ENCODE measurements at regions not wholly inside any gene's neighbourhood (a gene's known extent, or its start where the extent isn't known, plus 50 kb on each side); places are given as distances from the start of the nearest gene placed in this dataset.

DNA sequence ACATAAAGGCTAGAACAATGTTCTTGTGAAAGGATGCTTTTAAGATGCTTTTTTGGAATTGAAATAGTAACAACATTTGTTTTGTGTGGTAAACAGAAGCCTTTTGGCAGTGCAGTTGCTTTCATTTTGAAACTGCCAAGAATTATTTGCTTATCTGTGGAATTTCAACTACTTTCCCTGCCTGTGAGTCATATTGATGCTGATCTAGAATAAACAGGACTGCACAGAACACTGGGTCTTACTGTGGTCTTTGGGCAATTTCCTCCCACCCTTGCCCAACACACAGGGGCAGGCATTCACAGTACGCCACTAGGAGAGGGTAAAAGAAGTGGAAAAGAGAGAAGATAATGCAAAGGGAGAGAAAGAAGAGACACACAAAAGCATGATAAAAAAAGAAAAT, 483.7 kb downstream of the ELAVL2 start:
- no peak overlapping the region for H3K4me3 Mint-ChIP-seq
- H3K4me1 Mint-ChIP-seq, result no peaks in the 10 kb centered on the region
- intact Hi-C loops (cut with DNase I, micrococcal nuclease), result no loop called here
- ChIA-PET CTCF (no interaction called here), POLR2A (no interaction called here)
- no peak overlapping the region for H3K27ac Mint-ChIP-seq
- peaks cover 9% of the 10 kb centered on the region for H3K9me3 Mint-ChIP-seq (ENCODE audit: low read depth)
- no peaks in the 10 kb centered on the region for H3K27me3 Mint-ChIP-seq
- DNase-seq (no peak), ATAC-seq (no peak)
- no peaks in the 10 kb centered on the region for H3K36me3 Mint-ChIP-seq (ENCODE audit: low read depth)

DNA sequence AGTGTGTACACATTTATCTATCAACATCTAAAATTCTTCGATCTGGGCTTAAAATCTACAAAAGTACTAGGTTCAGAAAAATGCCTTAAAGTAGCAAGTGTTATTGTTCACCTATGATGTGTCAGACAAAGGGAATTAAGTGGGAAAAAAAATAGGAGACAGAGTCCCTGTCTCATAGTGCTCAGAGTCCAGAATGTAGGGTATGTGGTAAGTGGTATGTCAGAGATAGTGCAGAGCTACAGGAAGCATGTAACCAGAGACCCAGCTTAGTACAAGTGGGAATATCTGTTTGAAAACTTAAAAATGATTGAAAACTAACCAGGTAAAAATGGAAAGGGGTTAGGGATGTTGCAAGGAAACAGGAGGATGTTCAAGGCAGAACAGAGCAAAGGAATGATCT, 482.8 kb downstream of the ELAVL2 start:
- ATAC-seq (no peak), DNase-seq (no peak)
- no peaks in the 10 kb centered on the region for H3K36me3 Mint-ChIP-seq (ENCODE audit: low read depth)
- ChIA-PET POLR2A (no interaction called here), CTCF (no interaction called here)
- no peak overlapping the region for H3K4me3 Mint-ChIP-seq
- no peaks in the 10 kb centered on the region for H3K4me1 Mint-ChIP-seq
- intact Hi-C loops (cut with DNase I, micrococcal nuclease), result no loop called here
- no peaks in the 10 kb centered on the region for H3K27me3 Mint-ChIP-seq
- peaks cover 11% of the 10 kb centered on the region for H3K9me3 Mint-ChIP-seq (ENCODE audit: low read depth)
- H3K27ac Mint-ChIP-seq, result no peak overlapping the region

DNA sequence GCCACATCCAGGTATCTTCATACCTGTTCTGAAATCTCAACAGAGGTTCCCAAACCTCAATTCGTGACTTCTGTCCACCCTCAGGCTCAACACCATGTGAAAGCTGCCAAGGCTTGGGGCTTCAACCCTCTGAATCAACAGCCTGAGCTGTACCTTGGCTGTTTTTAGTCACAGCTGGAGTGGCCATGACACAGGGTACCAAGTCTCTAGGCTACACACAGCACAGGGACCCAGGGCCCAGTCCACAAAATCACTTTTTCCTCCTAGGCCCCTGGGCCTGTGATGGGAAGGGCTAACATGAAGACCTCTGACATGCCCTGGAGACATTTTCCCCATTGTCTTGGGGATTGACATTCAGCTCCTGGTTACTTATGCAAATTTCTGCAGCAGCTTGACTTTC, 464.9 kb downstream of the ELAVL2 start:
- intact Hi-C loops (cut with DNase I, micrococcal nuclease), result no loop called here
- DNase-seq (no peak), ATAC-seq (no peak)
- Mint-ChIP-seq H3K9me3 (ENCODE audit: low read depth) (peaks cover 25% of the 10 kb centered on the region), H3K27me3 (no peaks in the 10 kb centered on the region), H3K27ac (no peak overlapping the region), H3K4me1 (no peaks in the 10 kb centered on the region), H3K36me3 (ENCODE audit: low read depth) (no peaks in the 10 kb centered on the region), H3K4me3 (no peak overlapping the region)
- ChIA-PET POLR2A (no interaction called here), CTCF (interaction anchor here (1.1 kb wide), 1 partner anchor 22 kb away, joined by 3 read pairs; no protein-coding TSS in a partner anchor)

DNA sequence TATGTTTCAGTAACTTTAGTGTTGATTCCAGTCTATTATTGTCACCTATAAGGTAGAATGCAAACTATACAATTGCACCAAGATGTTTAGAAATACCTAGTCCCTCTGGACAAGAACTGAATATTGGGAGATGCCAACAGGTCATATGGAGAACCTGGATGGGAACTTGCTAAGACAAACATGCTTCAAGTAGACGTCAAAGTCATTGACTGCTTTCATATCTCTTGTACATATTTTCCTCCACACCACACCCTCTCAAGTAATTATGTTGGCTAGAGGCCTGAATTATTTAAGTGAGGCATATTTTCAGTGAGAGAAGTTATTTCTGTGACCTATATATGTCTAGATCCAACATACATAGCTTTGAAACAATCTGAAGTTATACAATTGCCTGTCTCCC, 453.3 kb downstream of the ELAVL2 start:
- intact Hi-C loops (cut with DNase I, micrococcal nuclease), result no loop called here
- ChIA-PET POLR2A (no interaction called here), CTCF (no interaction called here)
- Mint-ChIP-seq H3K27me3 (no peaks in the 10 kb centered on the region), H3K27ac (no peak overlapping the region), H3K36me3 (ENCODE audit: low read depth) (no peaks in the 10 kb centered on the region), H3K4me3 (no peak overlapping the region), H3K4me1 (no peaks in the 10 kb centered on the region), H3K9me3 (ENCODE audit: low read depth) (peaks cover under 1% of the 10 kb centered on the region)
- DNase-seq (no peak), ATAC-seq (no peak)

DNA sequence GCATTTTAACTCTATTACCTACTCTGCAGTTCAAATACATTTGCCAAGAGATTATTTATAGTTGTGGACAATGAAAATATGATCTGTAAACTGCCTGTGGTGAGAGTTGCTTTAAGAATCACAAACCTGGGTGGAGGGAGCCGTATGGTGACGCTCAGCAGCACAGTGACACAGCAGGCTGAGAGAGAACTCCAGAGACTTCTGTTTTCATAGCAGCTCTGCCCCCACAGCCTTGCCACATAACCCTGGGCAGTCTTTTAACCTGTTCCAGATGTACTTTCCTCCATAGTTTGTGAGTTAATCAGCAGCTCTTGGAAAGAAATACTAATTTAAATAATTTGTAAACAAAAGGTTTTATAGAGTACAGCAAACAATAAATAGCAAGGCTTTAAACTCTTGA, 450.5 kb downstream of the ELAVL2 start:
- H3K27ac Mint-ChIP-seq, result no peak overlapping the region
- ChIA-PET CTCF (interaction anchor here (0.5 kb wide), 1 partner anchor 33 kb away, joined by 3 read pairs; no protein-coding TSS in a partner anchor), POLR2A (no interaction called here)
- intact Hi-C loops (cut with DNase I, micrococcal nuclease), result no loop called here
- DNase-seq (no peak), ATAC-seq (no peak)
- no peaks in the 10 kb centered on the region for H3K27me3 Mint-ChIP-seq
- H3K4me1 Mint-ChIP-seq, result no peaks in the 10 kb centered on the region
- peaks cover 8% of the 10 kb centered on the region for H3K9me3 Mint-ChIP-seq (ENCODE audit: low read depth)
- H3K36me3 Mint-ChIP-seq (ENCODE audit: low read depth), result no peaks in the 10 kb centered on the region
- no peak overlapping the region for H3K4me3 Mint-ChIP-seq

DNA sequence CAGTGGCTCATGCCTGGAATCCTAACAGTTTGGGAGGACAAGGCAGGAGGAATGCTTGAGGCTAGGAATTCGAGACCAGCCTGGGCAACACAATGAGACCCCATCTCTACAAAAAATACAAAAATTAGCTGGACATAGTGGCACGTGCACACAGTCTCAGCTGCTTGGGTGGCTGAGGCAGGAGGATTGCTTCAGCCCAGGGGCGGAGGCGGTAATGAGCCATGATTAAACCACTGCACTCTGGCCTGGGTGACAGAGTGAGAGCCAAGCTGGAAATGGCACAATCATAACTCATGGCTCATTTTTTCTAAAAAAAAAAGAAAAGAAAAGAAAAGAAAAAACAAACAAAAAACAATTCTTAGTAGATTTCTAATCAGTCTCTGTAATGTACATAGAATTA, 446.2 kb downstream of the ELAVL2 start:
- Mint-ChIP-seq H3K4me3 (no peak overlapping the region), H3K36me3 (ENCODE audit: low read depth) (no peaks in the 10 kb centered on the region)

DNA sequence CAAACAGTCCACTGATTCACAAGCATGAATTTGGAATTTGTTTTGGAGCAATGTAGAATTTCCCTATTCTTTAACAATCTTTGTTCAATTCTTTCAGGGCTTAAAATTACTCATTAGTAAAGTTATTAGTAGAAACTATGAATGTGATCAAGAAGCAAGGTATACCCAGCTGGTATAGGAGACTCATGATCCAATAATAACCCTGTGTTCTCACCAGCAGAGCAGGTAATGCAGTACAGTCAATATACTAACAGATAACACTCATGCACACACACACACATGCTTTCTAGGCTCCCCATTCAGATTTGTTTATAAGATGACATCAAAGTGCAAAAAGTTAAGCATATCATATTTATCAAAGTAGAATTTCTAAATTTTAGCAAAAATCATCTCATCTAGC, 445.2 kb downstream of the ELAVL2 start:
- Mint-ChIP-seq H3K27ac (no peak overlapping the region), H3K9me3 (ENCODE audit: low read depth) (peaks cover 13% of the 10 kb centered on the region), H3K4me3 (no peak overlapping the region), H3K36me3 (ENCODE audit: low read depth) (no peaks in the 10 kb centered on the region), H3K27me3 (no peaks in the 10 kb centered on the region), H3K4me1 (no peaks in the 10 kb centered on the region)
- no peak for ATAC-seq
- ChIA-PET CTCF (no interaction called here), POLR2A (no interaction called here)
- DNase-seq, result no peak
- intact Hi-C loops (cut with DNase I, micrococcal nuclease), result no loop called here

More for the DNA sequence above, 446.2 kb downstream of the ELAVL2 start:
- intact Hi-C loops (cut with DNase I, micrococcal nuclease), result no loop called here
- Mint-ChIP-seq H3K27ac (no peak overlapping the region), H3K27me3 (no peaks in the 10 kb centered on the region), H3K4me1 (no peaks in the 10 kb centered on the region), H3K9me3 (ENCODE audit: low read depth) (peaks cover 13% of the 10 kb centered on the region)
- ATAC-seq (no peak), DNase-seq (no peak)
- ChIA-PET POLR2A (no interaction called here), CTCF (interaction anchor here (0.7 kb wide), 1 partner anchor 658 kb away, joined by 3 read pairs; no protein-coding TSS in a partner anchor)

DNA sequence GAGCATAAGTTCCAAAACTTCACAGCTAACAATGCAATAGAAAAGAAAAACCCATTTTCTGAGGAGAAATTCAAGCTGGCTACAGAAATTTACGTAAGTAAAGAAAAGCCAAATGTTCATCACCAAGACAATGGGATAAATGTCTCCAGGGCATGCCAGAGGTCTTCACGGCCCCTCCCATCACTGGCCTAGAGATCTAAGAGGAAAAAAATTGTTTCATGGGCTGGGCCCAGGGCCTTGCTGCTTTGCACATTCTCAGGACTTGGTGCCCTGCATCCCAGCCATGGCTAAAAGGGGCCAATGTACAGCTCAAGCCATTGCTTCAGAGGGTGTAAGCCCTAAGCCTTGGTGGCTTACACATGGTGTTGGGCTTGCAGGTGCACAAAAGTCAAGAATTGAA, 443.6 kb downstream of the ELAVL2 start:
- H3K4me1 Mint-ChIP-seq, result no peaks in the 10 kb centered on the region
- H3K27me3 Mint-ChIP-seq, result no peaks in the 10 kb centered on the region
- no peak overlapping the region for H3K27ac Mint-ChIP-seq
- H3K9me3 Mint-ChIP-seq (ENCODE audit: low read depth), result peaks cover 14% of the 10 kb centered on the region
- ATAC-seq (no peak), DNase-seq (no peak)
- intact Hi-C loops (cut with DNase I, micrococcal nuclease), result no loop called here
- CTCF ChIA-PET, result no interaction called here
- POLR2A ChIA-PET, result no interaction called here
- H3K36me3 Mint-ChIP-seq (ENCODE audit: low read depth), result no peaks in the 10 kb centered on the region
- H3K4me3 Mint-ChIP-seq, result no peak overlapping the region

DNA sequence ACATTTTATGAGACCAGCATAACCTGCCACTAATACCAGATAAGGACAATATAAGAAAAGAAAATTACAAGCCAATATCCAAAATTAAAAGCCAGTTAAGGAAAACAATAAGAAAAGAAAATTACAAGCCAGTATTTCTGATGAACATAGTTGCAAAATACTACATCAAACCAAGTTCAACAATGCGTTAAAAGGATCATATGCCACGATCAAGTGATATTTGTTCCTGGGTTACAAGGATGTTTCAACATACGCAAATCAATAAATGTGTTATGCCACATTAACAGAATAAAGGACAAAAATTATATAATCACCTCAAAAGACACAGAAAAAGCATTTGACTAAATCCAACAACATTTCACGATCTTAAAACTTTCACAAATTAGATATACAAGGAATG, 431.9 kb downstream of the ELAVL2 start:
- POLR2A ChIA-PET, result no interaction called here
- no peak for ATAC-seq

DNA sequence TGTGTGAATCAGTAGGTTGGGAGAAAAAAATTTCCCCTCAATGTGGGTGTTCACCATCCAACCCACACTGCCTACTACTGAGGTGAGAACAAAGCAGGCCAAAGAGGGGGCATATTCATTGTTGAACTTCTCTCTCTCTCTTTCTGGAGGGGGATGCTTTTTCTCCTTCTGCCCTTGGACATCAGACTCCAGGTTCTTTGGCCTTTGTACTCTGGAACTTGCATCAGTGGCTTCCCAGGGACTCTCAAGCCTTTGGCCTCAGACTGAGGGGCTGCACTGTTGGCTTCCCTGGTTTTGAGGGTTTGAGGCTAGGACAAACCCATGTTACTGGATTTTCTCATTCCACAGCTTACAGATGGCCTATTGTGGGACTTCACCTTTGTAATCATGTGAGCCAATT, 417.2 kb downstream of the ELAVL2 start:
- no peak overlapping the region for H3K4me3 Mint-ChIP-seq
- no peaks in the 10 kb centered on the region for H3K36me3 Mint-ChIP-seq (ENCODE audit: low read depth)
- ATAC-seq, result no peak
- H3K27ac Mint-ChIP-seq, result no peak overlapping the region
- DNase-seq, result no peak
- peaks cover 11% of the 10 kb centered on the region for H3K9me3 Mint-ChIP-seq (ENCODE audit: low read depth)
- CTCF ChIA-PET, result interaction anchor here (0.8 kb wide), 1 partner anchor 34 kb away, joined by 3 read pairs; no protein-coding TSS in a partner anchor
- H3K4me1 Mint-ChIP-seq, result no peaks in the 10 kb centered on the region
- no peaks in the 10 kb centered on the region for H3K27me3 Mint-ChIP-seq
- intact Hi-C loops (cut with DNase I, micrococcal nuclease), result no loop called here
- POLR2A ChIA-PET, result interaction anchor here (0.7 kb wide), 1 partner anchor 980 kb away, joined by 3 read pairs; no protein-coding TSS in a partner anchor

More for the DNA sequence above, 431.9 kb downstream of the ELAVL2 start:
- Mint-ChIP-seq H3K4me1 (no peaks in the 10 kb centered on the region), H3K27ac (no peak overlapping the region), H3K36me3 (ENCODE audit: low read depth) (no peaks in the 10 kb centered on the region), H3K9me3 (ENCODE audit: low read depth) (peaks cover 8% of the 10 kb centered on the region), H3K4me3 (no peak overlapping the region), H3K27me3 (no peaks in the 10 kb centered on the region)
- CTCF ChIA-PET, result no interaction called here
- intact Hi-C loops (cut with DNase I, micrococcal nuclease), result no loop called here
- no peak for DNase-seq

DNA sequence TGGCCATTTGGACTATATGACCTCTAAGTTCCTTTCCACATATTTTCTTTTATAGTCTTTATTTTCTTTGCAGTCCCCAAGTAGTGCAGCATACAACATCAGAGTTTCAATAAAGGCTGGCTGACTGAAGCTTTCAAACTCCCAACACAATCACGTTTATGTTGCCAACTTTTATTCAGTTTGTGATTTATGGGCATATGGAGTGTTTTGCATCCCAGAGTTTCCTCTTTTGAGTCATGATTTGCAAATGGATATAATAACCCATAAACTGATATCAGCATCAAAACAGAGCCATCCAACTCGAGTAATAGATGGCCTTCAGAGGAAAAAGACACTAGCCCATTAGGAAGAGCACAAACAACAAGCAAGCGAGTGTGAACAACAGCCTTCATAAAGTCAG, 414.0 kb downstream of the ELAVL2 start:
- CTCF ChIA-PET, result no interaction called here
- Mint-ChIP-seq H3K27me3 (no peaks in the 10 kb centered on the region), H3K36me3 (ENCODE audit: low read depth) (no peaks in the 10 kb centered on the region), H3K27ac (no peak overlapping the region), H3K4me1 (no peaks in the 10 kb centered on the region), H3K9me3 (ENCODE audit: low read depth) (peaks cover 11% of the 10 kb centered on the region), H3K4me3 (no peak overlapping the region)
- no peak for DNase-seq
- intact Hi-C loops (cut with DNase I, micrococcal nuclease), result no loop called here
- POLR2A ChIA-PET, result no interaction called here
- no peak for ATAC-seq

DNA sequence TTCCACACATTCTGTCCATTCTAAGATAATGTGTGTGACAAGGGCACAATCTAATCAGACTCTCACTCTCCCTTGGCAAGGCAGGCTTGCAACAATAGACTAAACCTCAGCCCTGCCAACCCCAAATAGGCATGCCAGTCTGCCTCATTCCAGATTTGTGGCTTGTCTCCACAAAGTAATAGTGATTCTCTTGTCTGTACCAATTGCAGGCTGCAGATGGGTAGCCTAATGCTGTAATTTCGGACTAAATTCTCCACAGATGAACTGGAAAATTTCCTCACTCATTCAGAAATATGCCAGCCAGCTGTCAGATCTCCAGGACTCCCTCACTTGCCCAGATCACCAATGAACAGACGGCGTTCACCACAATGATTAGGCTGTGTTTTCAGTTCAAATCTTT, 413.6 kb downstream of the ELAVL2 start:
- POLR2A ChIA-PET, result no interaction called here
- CTCF ChIA-PET, result no interaction called here
- no peaks in the 10 kb centered on the region for H3K36me3 Mint-ChIP-seq (ENCODE audit: low read depth)
- no peaks in the 10 kb centered on the region for H3K27me3 Mint-ChIP-seq
- H3K4me1 Mint-ChIP-seq, result no peaks in the 10 kb centered on the region
- ATAC-seq (no peak), DNase-seq (no peak)
- intact Hi-C loops (cut with DNase I, micrococcal nuclease), result no loop called here
- no peak overlapping the region for H3K4me3 Mint-ChIP-seq
- H3K9me3 Mint-ChIP-seq (ENCODE audit: low read depth), result peaks cover 11% of the 10 kb centered on the region
- no peak overlapping the region for H3K27ac Mint-ChIP-seq

DNA sequence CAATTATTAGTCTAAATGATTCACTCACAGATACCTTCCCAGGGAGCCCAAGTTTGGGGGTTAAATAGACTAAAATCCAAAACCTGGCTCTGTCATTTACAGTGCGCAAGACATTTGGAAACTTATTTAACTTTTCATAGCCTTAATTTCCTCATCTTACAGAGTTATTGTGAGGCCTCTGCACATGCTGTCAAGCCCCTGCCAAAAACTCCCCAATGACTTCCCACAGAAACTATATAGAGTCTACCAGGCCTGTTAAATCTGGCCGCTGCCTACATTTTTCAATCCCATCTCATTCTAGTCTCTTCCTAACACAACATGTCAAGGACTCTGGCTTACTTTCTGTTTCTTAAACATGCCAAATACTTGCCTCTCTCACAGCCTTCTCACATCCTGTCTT, 412.5 kb downstream of the ELAVL2 start:
- Mint-ChIP-seq H3K27me3 (no peaks in the 10 kb centered on the region), H3K4me3 (no peak overlapping the region), H3K4me1 (no peaks in the 10 kb centered on the region), H3K9me3 (ENCODE audit: low read depth) (peaks cover 11% of the 10 kb centered on the region), H3K27ac (no peak overlapping the region), H3K36me3 (ENCODE audit: low read depth) (no peaks in the 10 kb centered on the region)
- intact Hi-C loops (cut with DNase I, micrococcal nuclease), result no loop called here
- DNase-seq, result no peak
- ChIA-PET POLR2A (no interaction called here), CTCF (no interaction called here)
- no peak for ATAC-seq
